ENCODE measurements at regions not wholly inside any gene's neighbourhood (a gene's known extent, or its start where the extent isn't known, plus 50 kb on each side); places are given as distances from the start of the nearest gene placed in this dataset.
"Not testable (repeated sequence)": the region's sequence is repeated elsewhere in the genome, so short reads cannot be mapped to it uniquely, and the experiment has no call there.

DNA sequence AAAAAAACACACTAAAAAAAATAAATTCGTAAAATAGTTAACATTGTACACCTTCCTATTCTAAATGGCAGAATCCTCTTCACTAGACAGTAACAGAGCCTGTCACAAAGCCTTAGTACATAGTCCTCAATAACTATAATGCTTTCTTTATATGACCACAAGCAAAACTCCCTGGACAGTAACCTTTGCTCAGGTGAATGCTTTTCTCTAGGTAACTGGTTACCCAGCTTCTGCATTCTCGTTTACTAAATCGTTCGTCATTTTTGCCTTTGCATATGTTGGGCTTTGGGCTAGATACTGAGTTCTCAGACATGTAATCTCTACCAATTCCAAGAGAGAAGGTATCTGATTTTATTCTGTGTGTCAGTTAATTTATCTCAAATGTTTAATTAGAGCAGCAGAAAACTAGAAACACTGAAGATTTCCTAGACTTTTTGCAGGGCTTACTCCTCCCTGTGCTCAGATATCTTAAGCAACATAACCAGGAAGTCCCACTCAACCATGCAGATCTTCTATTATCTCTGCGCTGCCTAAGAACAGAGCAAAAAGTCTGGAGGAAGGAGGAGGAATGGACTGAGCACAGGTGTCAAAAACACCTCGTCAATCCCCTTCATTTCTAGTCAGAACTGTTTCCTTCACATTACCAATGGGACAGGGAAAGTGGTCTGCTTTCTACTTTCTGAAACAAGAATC, 247.7 kb downstream of the SOCS6 start:
- no peak for DNase-seq

DNA sequence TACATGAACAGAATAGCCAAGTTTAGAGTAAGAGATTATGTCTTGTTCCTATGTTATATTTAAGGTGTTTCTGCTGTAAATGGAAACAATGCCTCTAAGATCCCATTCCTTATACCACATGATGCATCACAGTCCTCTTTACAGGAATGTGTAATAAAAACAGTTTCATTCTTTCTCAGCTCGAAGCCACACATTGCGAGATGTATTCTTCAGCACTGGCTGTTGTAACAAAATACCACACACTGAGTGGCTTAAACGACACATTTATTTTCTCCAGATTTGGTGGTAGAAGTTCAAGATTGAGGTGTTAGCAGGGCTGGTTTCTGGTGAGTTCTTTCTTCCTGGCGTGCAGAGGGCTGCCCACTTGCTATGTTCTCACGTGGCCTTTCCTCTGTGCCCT, 246.2 kb downstream of the SOCS6 start:
- no peak for DNase-seq

DNA sequence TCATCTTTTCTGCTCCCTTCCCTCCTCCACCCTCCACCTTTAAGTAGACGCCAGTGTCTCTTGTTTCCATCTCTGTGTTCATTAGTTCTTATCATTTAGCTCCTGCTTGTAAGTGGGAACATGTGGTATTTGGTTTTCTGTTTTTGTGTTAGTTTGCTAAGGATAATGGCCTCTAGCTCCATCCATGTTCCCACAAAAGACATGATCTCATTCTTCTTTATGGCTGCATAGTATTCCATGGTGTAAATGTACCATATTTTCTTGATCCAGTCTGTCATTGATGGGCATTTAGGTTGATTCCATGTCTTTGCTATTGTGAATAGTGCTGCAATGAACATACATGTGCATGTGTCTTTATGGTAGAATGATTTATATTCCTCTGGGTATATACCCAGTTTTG, 236.5 kb downstream of the SOCS6 start:
- not testable (repeated sequence) for DNase-seq

DNA sequence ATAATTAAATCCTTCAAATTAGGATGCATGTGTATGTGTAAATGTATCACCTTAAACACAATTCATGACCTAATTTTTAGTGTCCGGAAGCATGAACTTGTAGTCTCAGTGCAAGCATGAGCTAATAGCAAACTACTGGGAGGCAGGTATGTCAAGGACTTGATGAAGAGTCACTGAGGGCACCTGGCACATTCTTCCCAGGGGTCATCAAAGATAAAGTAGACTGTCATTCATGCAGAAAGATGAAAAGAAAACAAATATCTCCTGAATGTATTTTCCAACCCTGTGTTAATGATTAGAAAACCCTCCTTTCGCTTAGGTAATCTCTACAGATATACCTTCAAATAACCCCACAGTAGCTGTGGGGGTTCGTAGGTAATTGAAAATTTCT, 234.9 kb downstream of the SOCS6 start:
- DNase-seq = no peak

DNA sequence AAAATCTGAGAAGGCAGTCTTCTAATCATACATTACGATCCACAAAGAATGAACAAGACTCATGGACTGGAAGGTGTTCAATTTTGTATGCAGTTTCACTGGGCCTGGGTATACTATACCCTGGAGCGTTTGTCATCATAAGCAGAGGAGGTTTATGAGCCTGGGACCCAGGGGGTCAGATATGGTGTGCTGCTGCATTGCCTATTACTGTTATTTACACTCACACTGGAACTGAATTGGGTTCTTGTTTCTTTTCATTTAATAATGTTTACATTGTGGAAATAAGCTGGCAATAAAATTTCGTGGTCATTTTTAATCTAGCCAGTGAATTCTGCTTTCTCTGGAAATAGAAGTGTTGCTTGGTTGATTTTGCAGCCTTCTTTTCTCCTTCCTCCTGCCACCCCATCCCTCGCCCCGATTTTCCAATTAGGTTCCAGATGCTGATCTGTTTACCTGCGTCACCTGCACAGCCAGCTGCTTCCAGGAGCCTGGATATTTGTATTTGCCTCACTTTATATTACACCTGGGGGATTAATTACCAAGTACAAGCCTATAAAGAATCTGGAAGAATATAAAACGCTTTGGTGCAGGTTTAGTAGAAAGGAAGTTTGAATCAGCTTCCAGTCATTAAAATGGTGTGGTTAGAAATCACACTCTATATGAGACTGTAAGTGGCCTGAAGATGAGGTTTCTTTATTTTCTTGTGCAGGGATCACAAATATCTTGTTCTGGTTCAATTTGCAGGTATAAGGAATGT, 234.4 kb downstream of the SOCS6 start:
- DNase-seq = no peak

DNA sequence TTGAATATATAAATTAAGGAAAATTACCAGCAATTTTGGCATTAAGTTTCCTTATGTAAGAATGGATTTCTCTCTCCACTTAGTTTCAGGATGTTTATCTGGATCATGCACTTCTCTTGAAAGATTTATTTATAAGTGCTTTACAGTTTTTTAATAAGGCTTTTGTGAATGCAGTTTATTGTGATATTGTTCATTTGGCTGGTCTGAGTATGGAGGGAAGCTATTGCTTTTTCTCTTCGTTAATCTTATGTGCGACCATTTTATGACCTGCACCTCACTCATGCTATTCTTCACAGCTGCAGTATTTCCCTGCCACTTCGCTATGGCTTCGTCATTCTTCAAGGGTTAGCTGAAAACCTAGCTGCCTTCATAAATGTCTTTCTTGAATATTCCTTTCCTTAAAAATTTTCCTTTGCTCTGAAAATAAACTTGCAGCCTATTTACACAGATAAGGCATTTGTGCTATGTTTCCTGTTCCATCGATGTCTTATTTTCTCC, 233.4 kb downstream of the SOCS6 start:
- no peak for DNase-seq

DNA sequence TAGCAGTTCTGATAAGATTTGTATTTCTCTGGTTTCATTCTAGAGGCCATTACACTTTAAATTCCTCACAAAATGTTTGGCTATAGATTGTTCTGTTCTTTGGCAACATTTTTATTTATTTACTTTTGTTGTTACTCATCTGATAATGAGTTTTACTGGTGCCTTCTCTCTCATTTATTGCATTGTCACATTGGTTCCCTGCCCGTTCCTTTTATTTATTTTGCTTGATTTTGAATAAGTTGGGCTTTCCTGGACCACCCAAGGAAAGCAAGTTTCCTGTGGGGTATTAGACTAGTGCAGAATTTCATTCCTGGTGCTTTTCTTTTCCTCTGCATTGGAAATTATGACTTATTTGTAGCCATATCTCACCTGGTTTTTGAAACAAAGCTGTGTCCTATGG, 232.0 kb downstream of the SOCS6 start:
- DNase-seq = no peak

DNA sequence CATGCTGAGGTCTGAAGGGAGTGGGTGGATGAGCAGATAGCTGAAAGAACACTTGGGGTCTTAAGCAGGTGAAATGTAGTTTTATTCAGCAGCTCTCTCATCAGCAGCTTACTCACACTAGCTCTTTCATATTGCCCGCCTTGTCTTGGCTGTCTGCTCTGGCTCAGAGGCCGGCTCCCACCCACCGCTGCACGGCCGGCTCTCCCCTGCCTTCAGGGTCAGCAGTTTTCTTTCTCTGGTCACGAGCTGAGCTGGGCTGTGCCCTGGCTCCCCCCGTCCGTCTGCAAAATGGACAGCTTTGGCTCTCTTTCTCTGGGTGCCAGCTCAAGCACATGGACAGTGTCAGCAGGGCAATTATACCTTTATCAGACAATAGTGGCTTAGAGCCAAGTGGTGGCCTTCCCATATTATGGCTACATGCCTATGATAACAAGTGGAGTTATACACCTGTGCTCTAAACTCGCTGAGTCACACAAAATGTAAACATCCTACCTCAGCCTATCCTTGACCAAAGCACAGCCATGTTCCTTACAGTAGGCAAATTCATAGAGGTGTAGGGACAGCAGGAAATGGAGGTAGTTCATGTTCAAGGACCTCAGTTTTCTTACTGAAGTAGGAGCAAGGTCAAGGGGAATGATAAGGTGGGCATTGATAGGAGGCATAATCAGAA, 224.8 kb downstream of the SOCS6 start:
- DNase-seq = no peak

DNA sequence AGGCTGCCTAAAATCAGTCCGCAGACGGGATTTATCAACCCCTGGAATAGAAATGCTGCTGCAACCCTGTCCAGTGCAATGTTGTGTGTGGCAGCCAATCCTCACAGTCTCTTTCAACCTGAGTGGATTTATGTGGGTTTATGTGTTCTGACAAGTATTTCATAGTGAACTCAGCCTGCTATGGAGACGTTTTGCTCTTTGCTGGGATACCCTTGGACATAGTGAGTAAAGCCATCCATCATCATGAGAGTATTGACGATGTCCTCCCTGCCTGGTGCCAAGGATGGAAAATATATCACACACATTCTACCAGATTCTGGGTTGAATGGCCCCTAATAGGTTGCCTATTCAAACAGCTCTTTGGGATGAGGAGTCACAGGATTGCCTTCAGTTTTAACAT, 219.1 kb downstream of the SOCS6 start:
- no peak for DNase-seq

DNA sequence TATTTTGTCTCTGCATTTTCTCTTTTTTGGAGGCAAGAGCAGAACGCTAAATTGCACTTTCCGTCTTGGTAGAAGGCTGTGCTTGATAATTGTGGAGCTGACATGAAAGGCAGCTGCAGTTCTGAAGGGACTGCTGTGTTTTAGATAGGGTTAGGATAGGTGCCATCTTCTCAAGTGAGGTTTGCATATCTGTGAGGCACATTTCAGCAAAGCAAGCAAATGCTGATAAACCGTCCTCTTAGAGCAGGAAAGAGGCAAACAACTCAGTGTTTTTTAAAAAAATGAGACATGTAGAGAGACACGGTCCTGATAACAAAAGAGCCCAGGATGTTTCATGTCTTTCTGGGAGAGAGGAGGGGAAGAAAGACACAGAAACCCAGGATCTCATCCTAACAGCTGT, 217.7 kb downstream of the SOCS6 start:
- no peak for DNase-seq

DNA sequence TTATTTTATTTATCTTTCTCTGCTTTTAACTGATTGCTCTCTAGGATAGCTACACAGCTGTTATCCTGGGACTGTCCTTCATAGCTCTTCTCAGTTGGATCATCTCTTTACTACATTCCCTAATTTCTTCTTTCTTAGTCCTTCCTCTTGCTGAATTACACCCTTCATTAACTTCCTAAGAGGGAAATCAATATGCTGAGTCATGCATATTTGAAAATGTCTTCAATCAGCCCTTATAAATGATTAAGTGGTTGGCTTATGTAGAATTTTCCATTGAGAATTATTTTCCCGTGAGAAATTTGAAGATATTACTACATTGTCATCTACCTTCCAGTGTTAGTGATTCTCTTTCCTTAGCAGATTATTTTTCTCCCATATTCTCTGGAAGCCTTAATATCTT, 214.2 kb downstream of the SOCS6 start:
- no peak for DNase-seq

DNA sequence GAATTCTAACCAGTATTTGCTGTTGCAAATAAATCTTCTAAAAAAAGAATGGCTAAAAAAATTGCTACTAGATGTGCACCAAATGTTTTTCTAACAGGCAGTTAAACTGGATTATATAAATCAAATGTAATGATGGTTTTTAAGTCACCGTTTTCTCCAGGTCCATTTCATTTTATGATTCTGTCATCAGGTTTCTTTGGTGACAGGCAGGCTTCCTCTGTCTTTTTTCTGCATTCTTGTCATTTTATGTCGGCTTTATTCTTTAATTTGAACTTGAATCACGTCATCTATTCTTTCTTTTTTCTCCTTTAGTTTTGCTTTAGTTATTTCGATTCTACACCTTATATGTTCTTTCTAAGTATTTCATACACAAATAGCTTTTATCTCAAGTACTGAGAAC, 212.5 kb downstream of the SOCS6 start:
- DNase-seq = no peak

DNA sequence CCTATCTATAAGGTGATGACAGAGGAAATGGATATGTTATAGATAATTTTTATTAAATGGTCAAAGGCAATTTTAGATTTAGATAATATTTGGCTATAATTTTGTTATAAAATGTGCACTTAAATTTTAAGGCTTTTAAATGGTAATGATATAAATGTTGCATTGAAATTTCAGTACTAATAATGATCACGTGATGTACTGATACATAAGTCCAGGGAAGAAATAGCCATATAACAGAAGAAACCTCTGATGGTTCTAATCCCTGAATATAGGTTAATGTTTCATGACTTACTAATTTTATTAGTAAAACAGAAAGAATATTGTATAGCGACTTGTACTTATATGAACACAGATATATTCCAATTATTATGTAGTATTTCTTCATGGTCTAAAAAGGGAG, 211.9 kb downstream of the SOCS6 start:
- no peak for DNase-seq

DNA sequence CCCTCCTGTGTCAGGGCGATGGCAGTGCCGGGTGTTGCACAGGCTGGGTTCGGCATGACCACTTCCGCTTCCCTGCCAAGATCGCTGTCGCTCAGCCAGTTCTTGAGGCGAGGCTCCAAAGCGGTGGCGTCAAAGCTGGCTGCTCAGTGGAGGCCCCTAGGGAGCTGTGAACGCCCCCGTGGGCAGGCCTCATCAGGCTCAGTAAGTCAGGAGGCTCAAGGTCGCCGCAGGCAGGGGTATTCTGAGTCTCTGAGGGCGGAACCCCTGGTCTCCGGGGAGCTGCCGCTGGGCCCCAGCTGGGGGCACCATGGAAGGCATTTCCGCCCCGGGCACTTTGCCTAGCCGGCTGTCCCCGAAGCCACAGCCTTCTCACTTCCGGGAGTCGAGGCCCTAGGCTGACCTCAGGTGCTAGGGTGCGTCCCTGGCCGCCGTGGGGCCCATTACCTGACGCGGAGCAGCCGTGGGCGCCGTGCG, 210.4 kb downstream of the SOCS6 start:
- no peak for DNase-seq

DNA sequence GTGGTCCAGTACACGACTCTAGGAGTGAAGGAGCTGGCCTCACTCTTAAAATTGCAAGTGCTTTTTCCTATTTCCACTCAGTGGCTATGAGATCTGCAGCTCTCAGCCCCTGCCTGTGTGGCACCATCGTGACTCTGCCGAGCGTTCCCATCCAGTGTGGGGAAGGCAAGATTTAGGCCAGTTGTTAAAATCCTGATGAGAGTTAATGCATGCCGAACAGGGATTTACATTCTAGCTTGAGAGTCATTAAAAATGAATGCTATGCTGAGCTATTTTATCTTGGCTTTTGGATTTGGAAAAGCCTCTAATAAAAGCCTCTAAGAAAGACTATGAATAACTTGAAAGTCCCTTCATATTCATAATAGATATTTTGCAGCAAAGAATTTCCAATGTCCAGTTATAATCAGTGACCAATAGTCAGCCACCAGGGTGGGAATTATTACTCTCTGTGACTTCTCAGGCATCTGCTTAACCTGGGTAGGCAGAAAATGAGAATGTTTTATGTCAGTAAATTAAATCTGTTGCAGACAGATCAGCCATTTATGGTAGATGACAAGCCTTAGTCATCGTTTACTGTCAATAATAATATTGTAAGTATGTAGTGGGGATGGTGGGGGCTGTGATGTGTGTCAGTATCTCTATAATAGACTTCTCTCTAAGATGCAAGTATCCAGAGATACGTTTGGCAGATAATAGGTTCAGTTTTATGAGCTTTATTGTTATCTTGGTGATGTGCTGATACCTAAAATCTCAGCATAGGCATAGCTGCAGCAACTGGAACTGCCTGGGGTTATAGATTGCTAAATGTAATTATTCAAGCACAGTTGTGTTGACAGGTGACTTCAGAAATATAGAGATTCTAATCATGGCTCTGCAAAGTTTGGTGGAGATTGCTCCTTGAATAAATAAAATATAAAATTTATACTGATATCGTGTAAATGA, 207.8 kb downstream of the SOCS6 start:
- DNase-seq = no peak

DNA sequence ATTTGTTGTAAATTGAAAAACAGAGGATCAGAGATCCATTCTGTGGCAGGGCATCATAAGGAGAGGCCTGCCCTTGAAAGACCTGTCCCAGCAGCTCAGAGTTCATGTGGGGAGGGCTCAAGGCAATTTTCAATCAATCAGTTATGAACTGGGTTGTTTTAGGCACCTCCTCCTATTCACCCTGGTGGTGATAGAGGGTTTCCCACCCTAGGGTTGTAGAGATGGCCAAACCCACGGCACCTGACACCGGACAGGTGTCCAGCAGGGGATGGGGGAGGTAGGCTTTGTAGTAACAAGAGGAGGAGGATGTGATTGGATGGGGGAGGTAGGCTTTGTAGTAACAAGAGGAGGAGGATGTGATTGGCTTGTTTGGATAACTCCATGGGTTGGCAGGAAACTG, 205.7 kb downstream of the SOCS6 start:
- no peak for DNase-seq

DNA sequence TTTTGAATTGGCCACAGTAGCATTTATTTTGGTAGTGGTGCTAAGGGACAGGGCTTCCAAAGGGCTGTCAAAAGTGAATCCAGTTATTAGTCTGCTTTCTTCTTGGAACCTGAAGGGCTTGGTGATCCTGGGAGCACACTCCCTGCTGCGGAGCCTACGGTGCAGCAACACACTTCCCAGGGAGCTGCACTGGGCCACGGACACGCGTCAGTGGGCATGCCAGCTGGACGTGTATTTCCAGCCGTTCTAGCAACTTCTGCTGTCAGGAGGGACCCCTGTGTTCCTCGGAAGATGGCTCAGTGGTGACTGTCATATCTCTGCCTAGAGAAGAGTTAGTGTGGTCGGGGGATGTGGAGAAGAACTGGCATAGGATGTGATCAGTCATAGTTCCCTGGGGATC, 204.6 kb downstream of the SOCS6 start:
- no peak for DNase-seq

DNA sequence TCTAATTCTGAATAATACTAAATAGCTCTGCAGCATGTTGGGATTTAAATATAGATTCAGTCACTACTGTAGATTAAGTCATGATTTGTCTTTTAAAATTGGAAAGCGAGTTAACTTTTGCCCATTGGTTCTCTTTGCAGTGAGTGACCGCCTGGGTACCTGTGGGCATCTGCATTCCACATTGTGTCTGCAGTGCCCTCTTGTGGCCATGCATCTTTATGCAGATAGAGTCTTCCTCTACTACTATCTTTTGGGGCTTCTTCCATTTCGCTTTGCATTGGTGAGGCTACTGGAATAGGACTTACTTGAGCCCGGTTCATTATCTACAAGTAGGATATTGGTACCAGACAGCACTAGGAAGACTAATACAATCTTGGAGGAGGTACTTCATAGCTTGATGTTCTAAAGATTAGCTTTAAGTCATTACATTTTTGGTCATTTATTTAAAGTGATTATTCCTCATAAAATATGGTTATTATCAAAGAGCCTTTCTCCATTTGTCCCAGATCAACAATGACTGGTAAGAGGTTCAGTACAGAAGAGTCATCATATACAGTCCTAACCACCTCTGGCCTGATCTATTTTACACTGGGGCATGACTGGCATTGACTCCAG, 203.0 kb downstream of the SOCS6 start:
- DNase-seq = peak; percentile 59

DNA sequence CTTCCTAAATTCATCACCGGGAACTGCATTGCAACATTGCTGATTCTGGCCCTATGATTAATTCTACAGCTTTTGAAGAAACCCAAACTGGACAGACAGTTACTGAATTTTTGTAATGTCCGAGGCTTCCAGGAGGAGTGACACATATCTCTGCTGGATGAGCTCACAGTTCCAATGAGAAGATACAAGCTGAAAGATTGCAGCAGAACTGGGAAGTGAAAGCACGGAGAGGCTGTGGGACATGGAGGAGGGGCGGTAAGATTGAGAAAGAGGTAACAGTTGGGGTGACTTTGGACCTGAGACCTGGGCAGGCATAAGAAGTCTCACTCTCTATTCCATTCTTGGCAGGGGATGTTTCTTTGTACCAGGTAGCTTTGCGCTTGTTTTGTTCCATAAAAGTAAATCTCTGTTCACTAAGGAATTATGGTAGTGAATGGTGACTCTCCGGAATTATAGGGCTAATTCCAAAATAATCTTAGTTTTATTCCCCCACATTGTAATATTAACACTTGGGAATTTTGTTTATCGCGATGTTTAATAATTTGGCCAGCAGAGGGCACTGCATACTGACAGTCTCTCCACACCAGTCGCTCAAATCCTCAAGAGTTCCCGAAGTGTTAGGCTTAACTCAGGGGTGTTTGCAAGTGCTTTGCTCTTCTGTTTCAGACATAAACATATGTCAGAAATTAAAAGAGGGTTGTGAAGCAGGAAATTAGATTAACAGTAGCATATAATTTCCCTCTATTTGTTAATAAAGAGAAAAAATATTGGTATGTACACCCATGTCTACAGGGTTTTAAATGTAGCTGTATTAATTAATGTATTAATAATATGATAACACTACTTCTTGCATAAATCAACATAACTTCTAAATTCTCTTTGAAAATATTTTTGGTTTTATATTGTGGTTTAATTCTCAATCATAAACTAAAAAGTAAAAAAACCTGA, 201.4 kb downstream of the SOCS6 start:
- DNase-seq = peak; percentile 58

DNA sequence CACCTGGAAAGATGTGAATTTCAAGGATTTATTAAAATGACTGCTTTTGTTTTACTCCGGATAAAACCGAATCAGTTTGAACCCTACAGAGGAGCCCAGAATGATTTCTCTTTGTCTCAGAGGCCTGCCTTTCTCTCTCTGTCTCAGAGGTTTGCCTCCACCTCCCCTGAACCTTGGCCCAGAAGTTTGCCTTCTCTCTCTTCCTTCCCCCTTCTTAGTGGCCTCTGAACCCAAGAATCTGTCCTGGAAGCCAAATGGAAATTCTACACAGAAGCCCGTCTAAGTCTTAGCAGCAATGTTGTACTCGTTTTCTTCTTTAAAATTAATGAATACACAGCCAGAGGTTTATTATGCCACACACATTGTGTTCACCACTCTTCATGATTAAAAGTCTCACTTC, 200.7 kb downstream of the SOCS6 start:
- no peak for DNase-seq

DNA sequence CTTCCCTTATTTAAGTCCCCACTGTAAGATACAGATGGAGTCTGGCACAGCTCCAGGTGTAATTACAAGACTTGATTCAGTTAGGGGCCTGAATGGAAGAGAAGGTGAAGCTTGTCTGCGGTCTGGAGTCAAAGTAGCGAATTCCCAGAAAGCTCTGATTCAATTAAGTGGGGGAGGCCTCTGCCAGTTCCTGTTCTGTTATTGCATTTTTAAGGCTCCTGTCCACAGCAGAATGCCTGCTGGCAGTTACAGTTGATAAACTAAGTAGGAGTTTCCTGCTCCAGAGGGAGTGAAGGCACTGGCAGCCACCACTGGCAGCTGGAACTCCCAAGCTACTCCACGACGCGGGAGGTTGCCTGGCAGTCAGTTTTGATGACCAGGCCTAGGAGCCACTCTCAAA, 181.1 kb downstream of the SOCS6 start:
- no peak for DNase-seq
